Stimulated activated naive CD8-positive, alpha-beta T cell treated with anti-CD3 and anti-CD28 coated beads, Interleukin-15, Interleukin-2, amounts not matched to agents 100 ng/mL and 50 ng/mL, for 24 hours (primary cell): ENCODE measurements at regions not wholly inside any gene's neighbourhood (a gene's known extent, or its start where the extent isn't known, plus 50 kb on each side); places are given as distances from the start of the nearest gene placed in this dataset.

Experiments
- H3K27ac Mint-ChIP-seq: one replicate; pipeline ENCODE4 v1.8.0; 2021; ENCODE audit warnings: mild to moderate bottlenecking, mixed read lengths
- H3K27me3 Mint-ChIP-seq: one replicate; pipeline ENCODE4 v1.8.0; 2021; ENCODE audit warnings: mixed read lengths
- H3K36me3 Mint-ChIP-seq: one replicate; pipeline ENCODE4 v1.8.0; 2021; ENCODE audit warnings: low read depth, mixed read lengths
- H3K4me1 Mint-ChIP-seq: one replicate; pipeline ENCODE4 v1.8.0; 2021; ENCODE audit warnings: low read depth, mixed read lengths
- H3K4me3 Mint-ChIP-seq: one replicate; pipeline ENCODE4 v1.8.0; 2021; ENCODE audit warnings: mild to moderate bottlenecking, mixed read lengths
- H3K9me3 Mint-ChIP-seq: one replicate; pipeline ENCODE4 v1.8.0; 2021; ENCODE audit warnings: mixed read lengths

- Mint-ChIP-seq H3K27me3 (no peaks in the 10 kb centered on the region), H3K4me3 (no peak overlapping the region)
Observed at GRCh38 chr3:107992976-107993684, 97.7 kb downstream of the CD47 start.

GRCh38 chr3:107990926-107991325, 99.9 kb downstream of the CD47 start:
- no peaks in the 10 kb centered on the region for H3K36me3 Mint-ChIP-seq
- H3K4me3 Mint-ChIP-seq, result no peak overlapping the region
- no peak overlapping the region for H3K27ac Mint-ChIP-seq
- H3K27me3 Mint-ChIP-seq, result no peaks in the 10 kb centered on the region
- no peaks in the 10 kb centered on the region for H3K9me3 Mint-ChIP-seq
- H3K4me1 Mint-ChIP-seq, result peaks cover 30% of the 10 kb centered on the region

More at GRCh38 chr3:107992976-107993684, 97.7 kb downstream of the CD47 start:
- peaks cover 12% of the 10 kb centered on the region for H3K4me1 Mint-ChIP-seq
- no peaks in the 10 kb centered on the region for H3K36me3 Mint-ChIP-seq
- peak overlapping the region; percentile 64 for H3K27ac Mint-ChIP-seq
- no peaks in the 10 kb centered on the region for H3K9me3 Mint-ChIP-seq

- H3K27ac Mint-ChIP-seq, result no peak overlapping the region
- H3K27me3 Mint-ChIP-seq, result no peaks in the 10 kb centered on the region
- H3K9me3 Mint-ChIP-seq, result no peaks in the 10 kb centered on the region
- H3K36me3 Mint-ChIP-seq, result no peaks in the 10 kb centered on the region
- H3K4me1 Mint-ChIP-seq, result peaks cover 35% of the 10 kb centered on the region
- no peak overlapping the region for H3K4me3 Mint-ChIP-seq
Observed at GRCh38 chr3:107990433-107990832, 100.4 kb downstream of the CD47 start.

- H3K36me3 Mint-ChIP-seq, result no peaks in the 10 kb centered on the region
- H3K27me3 Mint-ChIP-seq, result no peaks in the 10 kb centered on the region
- no peak overlapping the region for H3K27ac Mint-ChIP-seq
- H3K9me3 Mint-ChIP-seq, result no peaks in the 10 kb centered on the region
- H3K4me3 Mint-ChIP-seq, result no peak overlapping the region
- H3K4me1 Mint-ChIP-seq, result peaks cover 39% of the 10 kb centered on the region
Observed at GRCh38 chr3:107989661-107990060, 101.2 kb downstream of the CD47 start.

- Mint-ChIP-seq H3K4me1 (peaks cover 34% of the 10 kb centered on the region), H3K27ac (no peak overlapping the region), H3K27me3 (no peaks in the 10 kb centered on the region), H3K9me3 (no peaks in the 10 kb centered on the region), H3K4me3 (no peak overlapping the region), H3K36me3 (no peaks in the 10 kb centered on the region)
Observed at GRCh38 chr3:107988460-107989175, 102.2 kb downstream of the CD47 start.

- Mint-ChIP-seq H3K36me3 (no peaks in the 10 kb centered on the region), H3K4me3 (no peak overlapping the region), H3K27ac (no peak overlapping the region), H3K27me3 (no peaks in the 10 kb centered on the region), H3K9me3 (no peaks in the 10 kb centered on the region), H3K4me1 (peaks cover 34% of the 10 kb centered on the region)
Observed at GRCh38 chr3:107987036-107987939, 103.5 kb downstream of the CD47 start.

GRCh38 chr3:107986505-107986904, 104.3 kb downstream of the CD47 start:
- H3K27ac Mint-ChIP-seq, result no peak overlapping the region

GRCh38 chr3:107985496-107985895, 105.3 kb downstream of the CD47 start:
- no peaks in the 10 kb centered on the region for H3K27me3 Mint-ChIP-seq
- peak overlapping the region; percentile 17 for H3K4me3 Mint-ChIP-seq
- H3K9me3 Mint-ChIP-seq, result no peaks in the 10 kb centered on the region
- peak overlapping the region; percentile 86 for H3K27ac Mint-ChIP-seq
- peaks cover 34% of the 10 kb centered on the region for H3K4me1 Mint-ChIP-seq
- no peaks in the 10 kb centered on the region for H3K36me3 Mint-ChIP-seq

More at GRCh38 chr3:107986505-107986904, 104.3 kb downstream of the CD47 start:
- no peaks in the 10 kb centered on the region for H3K27me3 Mint-ChIP-seq
- no peaks in the 10 kb centered on the region for H3K9me3 Mint-ChIP-seq
- no peak overlapping the region for H3K4me3 Mint-ChIP-seq
- H3K36me3 Mint-ChIP-seq, result no peaks in the 10 kb centered on the region
- peaks cover 34% of the 10 kb centered on the region for H3K4me1 Mint-ChIP-seq

GRCh38 chr3:107983247-107983646, 107.6 kb downstream of the CD47 start:
- Mint-ChIP-seq H3K9me3 (no peaks in the 10 kb centered on the region), H3K27ac (no peak overlapping the region), H3K36me3 (no peaks in the 10 kb centered on the region), H3K27me3 (no peaks in the 10 kb centered on the region), H3K4me1 (peaks cover 48% of the 10 kb centered on the region), H3K4me3 (no peak overlapping the region)

- H3K27me3 Mint-ChIP-seq, result no peaks in the 10 kb centered on the region
Observed at GRCh38 chr3:107982165-107982564, 108.7 kb downstream of the CD47 start.

GRCh38 chr3:107981471-107982111, 109.2 kb downstream of the CD47 start:
- Mint-ChIP-seq H3K4me3 (no peak overlapping the region), H3K27ac (no peak overlapping the region), H3K36me3 (no peaks in the 10 kb centered on the region), H3K27me3 (no peaks in the 10 kb centered on the region), H3K4me1 (peaks cover 52% of the 10 kb centered on the region), H3K9me3 (no peaks in the 10 kb centered on the region)

More at GRCh38 chr3:107982165-107982564, 108.7 kb downstream of the CD47 start:
- Mint-ChIP-seq H3K4me1 (peaks cover 52% of the 10 kb centered on the region), H3K27ac (no peak overlapping the region), H3K36me3 (no peaks in the 10 kb centered on the region), H3K4me3 (no peak overlapping the region), H3K9me3 (no peaks in the 10 kb centered on the region)

- Mint-ChIP-seq H3K4me3 (no peak overlapping the region), H3K27me3 (no peaks in the 10 kb centered on the region), H3K27ac (no peak overlapping the region), H3K36me3 (no peaks in the 10 kb centered on the region), H3K9me3 (no peaks in the 10 kb centered on the region), H3K4me1 (peaks cover 52% of the 10 kb centered on the region)
Observed at GRCh38 chr3:107979538-107979937, 111.3 kb downstream of the CD47 start.

- peaks cover 52% of the 10 kb centered on the region for H3K4me1 Mint-ChIP-seq
- H3K27me3 Mint-ChIP-seq, result no peaks in the 10 kb centered on the region
- no peaks in the 10 kb centered on the region for H3K9me3 Mint-ChIP-seq
- H3K27ac Mint-ChIP-seq, result peak overlapping the region; percentile 52
- no peak overlapping the region for H3K4me3 Mint-ChIP-seq
- H3K36me3 Mint-ChIP-seq, result no peaks in the 10 kb centered on the region
Observed at GRCh38 chr3:107978131-107979055, 112.4 kb downstream of the CD47 start.
